Stimulated activated CD8-positive, alpha-beta memory T cell treated with anti-CD3 and anti-CD28 coated beads, Interleukin-7, amount 100 ng/mL, for 48 hours (primary cell): ENCODE measurements at regions not wholly inside any gene's neighbourhood (a gene's known extent, or its start where the extent isn't known, plus 50 kb on each side); places are given as distances from the start of the nearest gene placed in this dataset.
A peak's percentile ranks its signal among the peaks of the same experiment; 100 is the strongest.

ENCODE experiments used
- DNase-seq, 2 donors: peaks; one replicate each; pipeline ENCODE4 v3.0.0-alpha.2; 2020; ENCODE audit warnings: low read depth in 1 of 2; ENCODE audit errors: extremely low read depth in 1 of 2

DNA sequence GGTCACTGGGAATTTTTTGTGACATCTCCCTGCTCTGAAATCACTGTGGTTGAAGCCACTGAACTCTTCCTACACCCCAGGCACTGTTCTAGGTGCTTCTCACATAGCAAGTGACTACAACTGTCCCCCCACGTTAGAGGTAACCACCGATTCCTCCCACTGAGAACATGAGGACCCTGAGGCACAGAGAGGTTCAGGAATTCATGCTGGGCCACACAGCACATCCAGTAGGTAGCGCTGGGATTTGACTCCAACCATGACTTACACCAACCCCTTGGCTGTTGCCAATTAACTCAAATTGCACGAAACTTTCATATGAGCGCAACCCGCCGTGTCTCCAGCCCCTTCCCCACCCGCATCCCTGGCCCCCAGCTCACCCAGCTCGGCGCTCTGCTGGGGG, 105.2 kb downstream of the RFLNA start:
- DNase-seq, result no peak

DNA sequence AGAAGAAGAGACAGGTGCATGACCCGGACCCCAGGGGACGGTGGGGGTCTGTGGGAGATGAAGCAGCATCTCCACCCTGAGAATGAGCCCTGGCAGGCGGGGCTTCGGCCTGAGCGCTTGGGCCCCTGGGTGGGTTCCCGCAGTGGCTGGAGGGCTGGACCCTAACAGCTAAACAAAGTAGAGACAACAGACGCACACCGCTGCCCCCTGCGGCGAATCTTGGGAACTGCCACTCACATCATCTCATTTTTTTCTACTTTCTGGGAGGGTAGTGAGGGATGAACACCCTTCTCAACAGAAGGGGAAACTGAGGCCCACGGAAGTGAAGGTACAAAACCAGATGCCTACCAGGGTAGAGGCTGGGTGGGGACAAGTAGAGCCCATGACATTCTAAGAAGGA, 104.7 kb downstream of the RFLNA start:
- DNase-seq, result no peak

DNA sequence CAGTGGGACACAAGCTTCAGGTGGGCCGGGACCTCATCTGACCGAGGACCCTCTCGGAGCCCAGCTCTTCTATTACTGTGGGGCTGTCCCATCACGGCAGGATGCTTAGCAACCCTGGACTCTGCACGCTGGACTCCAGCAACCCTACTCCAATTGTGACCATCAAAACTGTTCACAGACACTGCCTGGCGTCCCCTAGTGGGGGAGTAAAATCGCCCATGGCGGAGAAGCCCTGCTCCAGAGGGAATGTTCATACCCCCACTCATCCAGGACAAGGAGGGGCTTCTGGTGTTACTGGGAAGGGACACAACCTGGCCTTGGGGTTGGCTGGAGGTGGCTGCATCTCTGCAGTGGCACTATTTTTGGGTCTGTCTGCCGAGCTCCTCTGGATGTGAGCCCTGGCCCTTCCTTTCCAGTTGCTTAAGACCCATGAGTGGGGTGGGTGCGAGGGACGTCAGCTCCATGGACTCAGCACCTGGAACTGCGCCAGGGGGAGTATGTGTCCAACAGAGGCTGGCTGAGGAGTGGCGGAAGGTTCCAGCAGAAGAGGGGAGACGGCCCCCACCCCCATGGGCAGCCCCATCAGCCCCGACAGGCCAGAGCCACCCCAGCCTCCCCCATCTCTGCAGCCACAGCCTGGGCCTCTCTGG, 103.8 kb downstream of the RFLNA start:
- no peak for DNase-seq

DNA sequence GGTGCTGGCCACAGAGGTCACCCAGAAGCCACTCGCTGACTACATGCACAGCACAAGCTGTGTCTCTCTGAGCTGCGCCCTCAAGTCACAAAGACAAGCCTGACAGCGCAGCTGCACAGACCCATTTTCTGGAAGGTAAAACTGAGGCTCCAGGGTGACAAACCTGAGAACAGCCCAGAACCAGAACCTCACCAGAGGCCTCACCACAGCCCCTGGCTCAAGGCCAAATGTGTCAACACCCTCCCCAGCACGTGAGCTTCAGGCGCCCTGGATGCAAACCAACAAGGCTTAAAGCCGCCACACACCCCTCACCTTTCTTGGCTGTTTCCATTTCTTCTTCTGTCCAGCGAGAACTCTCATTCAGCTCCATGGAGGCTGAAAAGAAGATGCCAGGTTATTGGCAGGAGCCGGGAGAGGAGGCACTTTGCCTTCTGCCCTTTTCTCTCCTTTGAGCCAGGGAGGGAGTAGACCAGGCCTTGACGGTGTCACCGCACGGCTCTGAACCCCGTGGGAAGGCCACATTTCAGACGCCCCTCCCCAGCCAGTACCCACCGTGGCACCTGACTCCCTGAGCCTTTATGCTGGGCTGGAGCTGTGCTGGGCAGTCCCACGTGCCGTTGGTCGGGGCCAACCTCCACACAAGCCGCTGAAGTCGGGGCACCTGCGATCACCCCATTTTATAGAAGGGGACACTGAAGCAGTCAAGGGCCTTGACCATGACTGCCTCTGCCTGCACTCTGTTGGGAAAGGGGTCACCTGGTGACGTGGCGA, 103.1 kb downstream of the RFLNA start:
- no peak for DNase-seq

DNA sequence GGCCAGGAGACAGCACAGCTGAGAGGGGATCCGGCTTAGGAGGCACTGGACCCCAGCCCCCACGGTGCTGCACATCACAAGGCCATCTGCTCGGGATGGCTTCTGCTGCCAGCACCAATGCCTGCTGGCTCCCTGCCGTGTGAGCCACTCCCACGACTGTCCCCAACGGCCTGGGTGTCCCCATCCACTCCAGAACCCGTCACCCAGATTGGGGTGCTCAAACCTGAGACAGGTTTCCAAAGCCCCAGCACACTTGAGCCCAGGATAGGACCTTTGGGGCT, 102.4 kb downstream of the RFLNA start:
- no peak for DNase-seq

DNA sequence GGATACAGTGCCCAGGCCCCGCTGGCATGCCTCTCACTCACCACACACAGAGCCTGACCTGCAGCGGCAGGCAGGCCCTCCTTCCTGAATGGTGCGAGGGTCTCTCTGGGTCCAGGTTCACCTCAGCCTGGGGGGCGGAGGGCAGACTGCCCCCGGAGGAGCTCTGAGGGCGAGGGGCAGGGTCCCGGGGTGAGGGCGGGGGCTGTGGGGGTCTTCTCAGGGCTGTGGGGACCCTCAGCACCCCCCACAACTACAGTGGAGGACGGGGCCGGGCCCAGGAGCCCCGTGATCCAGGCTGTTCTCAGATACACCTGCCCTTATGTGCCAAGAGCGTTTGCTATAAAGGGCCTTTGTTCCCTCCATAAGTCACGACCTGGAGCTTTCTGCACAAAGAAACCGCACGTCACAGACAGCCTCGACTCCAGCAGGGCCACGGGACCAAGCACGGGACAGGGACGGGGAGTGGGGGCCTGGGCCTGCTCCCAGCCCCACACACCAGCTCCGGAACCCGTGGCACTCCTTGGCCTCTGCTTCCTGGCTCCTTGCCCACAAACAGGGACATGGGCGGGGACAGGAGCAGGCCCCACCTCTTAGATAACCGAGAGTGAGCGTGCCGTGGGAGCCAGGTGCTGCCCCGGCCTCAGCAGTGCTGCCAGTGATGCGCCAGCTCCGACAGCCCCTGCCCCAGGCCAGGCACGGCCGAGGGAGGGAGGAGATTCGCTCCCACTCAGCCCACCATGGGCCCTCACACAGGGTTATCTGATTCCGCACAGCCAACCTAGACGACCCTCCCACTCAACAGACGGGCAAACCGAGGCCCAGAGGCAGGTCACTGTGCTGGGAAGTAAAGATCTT, 101.9 kb downstream of the RFLNA start:
- no peak for DNase-seq

DNA sequence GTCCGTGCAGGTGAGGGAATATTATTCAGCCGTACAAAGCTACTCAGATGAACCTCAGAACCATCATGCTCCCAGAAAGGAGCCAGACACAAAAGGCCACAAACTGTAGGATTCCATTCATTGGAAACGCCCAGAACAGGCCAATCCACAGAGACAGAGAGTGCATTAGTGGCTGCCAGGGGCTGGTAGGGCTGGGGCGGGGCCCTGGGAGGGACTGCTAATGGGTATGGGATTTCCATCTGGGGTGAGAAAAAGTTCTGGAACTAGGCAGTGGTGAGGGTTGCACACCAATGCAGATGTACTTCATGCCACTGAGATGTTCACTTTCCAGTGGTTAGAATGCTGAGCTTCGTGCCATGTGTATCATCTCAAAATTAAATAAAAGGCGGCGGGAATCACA, 101.1 kb downstream of the RFLNA start:
- DNase-seq, result no peak

DNA sequence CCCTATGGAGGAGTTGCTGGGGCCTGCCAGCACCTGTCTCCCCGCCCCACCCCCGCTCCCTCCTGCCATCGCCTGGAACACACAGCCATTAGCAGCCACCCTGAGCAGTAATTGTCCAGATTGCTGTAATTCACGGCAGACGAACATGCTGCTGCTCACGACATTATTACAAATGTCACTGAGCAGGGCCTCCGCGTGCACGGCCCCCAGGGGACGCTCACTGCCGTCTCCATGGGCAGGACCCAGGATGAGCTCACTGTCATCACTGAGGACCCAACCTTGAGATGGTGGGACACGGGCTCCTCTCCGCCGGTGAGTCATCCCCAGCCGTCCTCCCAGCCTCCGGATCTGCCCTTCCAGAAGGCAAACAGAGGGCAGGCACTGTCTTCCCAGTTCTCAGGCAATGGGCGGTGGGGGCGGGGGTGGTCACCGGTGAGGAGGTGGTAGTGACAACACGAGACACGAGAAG, 100.4 kb downstream of the RFLNA start:
- DNase-seq, result no peak

DNA sequence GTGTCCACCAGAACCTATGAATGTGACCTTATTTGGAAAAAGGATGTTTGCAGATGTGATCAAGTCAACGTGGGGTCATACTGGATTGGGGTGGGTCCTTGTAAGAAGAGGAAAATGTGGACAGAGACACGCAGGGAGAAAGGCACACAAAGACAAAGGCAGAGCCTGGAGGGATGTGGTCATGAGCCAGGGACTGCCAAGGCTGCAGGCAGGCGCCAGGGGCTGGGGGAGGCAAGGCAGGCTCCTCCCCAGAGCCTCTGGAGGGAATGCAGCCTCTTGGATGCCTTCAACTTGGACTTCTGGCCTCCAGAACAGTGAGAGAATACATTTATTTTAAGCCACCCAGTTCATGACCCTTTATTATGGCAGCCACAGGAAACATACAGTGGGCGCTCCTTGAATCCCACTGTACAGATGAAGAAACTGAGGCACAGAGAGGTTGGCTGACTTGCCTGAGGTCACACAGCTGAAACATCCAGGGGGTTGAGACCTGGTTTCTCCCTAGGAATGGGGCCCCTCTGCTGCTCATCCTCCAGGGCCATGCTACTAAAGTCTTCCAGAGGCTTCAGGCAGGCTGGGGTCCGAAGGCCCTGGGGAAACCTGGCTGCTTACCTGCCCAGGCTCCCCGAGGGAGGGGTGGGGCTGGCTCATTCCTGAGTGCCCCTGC, 99.7 kb downstream of the RFLNA start:
- DNase-seq, result no peak

DNA sequence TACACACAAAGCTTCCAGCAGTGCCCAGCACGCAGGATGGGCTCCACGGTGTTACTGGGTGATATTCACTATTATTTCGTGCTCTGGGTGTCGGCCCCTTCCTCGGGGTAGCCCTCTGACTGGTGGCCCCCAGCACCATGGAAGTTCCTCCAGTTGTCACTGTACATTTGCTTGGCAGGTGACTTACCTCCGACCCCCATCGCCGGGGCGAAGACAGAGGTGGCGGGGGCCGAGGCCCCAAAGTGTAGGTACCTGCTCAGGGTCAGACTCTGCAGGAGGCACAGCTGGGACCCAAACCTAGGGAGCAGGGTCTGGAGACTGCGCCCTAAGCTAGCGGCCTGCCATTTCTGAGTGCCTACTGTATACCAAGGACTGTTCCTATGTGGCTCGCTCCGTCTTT, 98.9 kb downstream of the RFLNA start:
- DNase-seq, result no peak

DNA sequence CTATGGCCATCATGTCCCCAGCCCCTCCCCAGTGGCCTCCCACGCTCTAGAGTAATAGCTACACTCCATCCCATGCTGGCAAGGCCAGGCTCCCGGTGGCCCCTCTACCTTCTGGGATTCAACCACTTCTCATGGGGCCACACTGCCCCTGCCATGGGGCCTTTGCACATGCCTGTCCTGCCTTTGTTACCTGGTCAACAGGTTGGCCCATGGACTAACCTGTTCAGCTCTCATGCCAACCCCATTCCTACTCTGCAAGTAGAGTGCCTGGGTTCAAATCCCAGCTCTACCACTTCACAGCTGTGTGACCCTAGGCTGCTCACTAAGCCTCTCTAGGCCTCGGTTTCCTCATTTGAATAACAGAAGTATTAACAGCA, 98.5 kb downstream of the RFLNA start:
- no peak for DNase-seq

DNA sequence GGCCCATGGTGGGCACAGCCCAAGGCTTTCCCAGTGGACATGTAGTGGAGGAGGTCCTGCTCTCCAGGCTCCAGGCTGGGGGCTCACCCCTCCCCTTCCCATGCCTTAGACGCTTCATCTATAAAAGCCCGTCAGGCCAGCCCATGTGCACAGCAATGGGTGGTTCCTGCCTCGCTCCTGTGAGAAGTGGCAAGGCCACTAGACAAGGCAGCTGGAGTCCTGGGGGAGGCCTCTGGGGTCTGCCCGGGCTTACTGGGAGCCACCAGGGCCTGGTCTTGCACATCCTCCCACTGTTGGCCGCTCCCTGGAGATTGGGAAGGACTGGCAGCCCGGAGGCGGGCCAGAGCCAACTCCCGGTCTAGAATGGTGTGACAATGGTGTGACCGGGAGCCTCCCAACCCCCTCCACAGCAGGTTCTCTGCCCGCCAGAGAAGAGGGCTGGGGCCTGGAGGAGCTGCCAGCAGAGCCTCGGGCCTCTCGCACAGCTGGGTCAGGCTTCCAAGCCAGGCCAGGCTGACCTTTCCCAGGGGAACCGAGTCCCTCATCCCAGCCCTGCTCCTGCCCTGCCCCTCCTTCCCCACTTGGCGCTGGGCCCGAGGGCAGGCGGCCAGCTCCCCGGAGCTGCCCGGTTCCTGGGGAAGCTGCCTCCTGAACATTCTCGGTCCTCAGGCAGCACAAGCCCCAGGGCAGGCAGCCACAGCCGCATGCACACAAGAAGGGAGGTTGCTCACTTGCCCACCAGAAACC, 97.9 kb downstream of the RFLNA start:
- no peak for DNase-seq

DNA sequence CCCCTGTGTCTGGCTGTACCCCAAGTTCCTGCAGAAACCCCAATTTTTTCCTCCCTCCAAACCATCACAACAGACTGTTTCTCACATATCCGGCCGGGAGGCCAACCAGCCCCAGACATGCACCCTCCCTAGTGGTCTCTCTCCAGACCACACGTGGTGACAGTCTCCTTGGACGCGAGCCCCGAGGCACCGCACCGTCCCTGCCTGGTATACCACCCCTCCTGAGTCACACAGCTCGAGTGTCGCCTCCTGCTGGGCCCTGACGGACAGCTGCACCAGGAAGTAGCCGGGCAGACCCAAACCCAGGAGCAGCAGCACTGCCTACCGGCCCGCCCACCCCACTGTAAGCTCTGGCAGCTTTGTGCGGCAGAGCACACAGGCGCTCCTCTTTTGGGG, 97.4 kb downstream of the RFLNA start:
- DNase-seq, result peak in 1 of 2 donors; percentile 7

DNA sequence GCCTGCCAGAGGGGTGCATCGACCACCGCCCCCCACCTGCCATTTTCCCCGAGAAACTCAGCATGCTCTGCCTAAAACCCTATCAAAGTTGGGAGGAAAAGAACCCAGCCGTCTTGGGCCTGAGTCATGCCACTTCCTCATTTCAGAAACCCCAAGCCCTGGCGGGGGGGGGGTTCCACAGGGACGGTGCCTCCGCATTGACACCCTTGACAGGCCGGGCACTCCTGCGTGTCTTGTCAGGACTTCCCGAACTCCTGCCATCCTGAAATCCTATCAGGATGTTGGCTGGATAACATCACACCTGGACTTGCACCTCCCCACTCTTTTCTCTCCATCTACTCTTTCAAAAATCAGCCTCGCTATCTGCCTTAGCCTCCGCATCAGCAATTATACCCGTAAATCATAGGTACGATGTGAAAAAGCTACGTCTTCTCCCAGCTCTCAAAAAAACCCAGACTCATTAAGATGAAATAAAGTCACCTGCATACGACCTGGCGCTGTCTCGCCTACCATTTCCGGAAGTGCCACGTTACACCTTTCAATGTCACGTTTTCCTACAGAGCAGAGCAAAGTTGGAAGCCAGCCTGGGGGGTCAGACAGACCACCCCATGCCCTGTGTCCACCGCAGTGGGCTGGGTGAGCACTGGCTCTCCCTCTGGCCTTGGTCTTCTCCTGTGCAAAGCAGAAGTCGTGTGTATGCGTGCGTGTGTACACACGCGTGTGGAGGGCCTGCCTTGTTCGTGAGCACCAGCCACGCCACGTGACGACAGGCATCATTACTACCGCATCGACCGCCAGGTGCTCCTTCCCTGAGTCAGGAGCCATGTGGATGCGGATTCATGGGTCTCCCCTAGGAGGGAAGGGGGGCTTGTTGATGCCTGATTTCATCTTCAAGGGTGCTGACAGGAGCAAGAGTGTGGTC, 96.7 kb downstream of the RFLNA start:
- DNase-seq, result peak in 1 of 2 donors; percentile 29

DNA sequence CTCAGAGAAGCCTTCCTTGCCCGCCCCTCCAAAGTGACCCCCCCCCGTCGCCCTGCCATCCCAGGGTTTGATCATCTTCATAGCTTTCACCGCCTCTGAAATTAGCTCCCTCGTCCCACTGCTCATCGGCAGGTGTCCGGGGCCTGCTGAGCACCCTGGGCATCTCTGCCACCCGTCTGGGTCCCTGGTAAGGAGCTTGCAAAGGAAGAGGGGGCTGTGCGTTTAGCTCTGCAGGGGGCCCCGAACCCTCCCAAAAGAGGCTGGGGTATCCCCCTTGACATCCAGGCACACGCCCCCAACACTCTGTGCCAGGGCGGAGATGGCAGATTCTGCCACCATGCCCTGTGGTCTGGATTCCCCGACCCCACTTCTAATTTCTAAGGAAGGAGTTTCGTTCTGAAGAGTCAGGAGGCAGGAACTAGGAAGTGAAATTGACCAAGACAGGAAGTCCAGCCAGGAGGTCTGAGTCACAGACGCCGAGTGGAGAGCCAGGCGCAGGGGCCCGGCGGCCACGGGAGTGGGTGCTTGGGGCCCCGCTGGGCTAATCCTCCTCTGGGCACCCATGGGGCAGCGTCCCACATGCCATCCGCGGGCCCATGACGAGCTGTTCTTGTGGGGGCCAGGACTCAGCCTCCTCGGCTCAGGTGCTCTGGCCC, 95.7 kb downstream of the RFLNA start:
- no peak for DNase-seq

DNA sequence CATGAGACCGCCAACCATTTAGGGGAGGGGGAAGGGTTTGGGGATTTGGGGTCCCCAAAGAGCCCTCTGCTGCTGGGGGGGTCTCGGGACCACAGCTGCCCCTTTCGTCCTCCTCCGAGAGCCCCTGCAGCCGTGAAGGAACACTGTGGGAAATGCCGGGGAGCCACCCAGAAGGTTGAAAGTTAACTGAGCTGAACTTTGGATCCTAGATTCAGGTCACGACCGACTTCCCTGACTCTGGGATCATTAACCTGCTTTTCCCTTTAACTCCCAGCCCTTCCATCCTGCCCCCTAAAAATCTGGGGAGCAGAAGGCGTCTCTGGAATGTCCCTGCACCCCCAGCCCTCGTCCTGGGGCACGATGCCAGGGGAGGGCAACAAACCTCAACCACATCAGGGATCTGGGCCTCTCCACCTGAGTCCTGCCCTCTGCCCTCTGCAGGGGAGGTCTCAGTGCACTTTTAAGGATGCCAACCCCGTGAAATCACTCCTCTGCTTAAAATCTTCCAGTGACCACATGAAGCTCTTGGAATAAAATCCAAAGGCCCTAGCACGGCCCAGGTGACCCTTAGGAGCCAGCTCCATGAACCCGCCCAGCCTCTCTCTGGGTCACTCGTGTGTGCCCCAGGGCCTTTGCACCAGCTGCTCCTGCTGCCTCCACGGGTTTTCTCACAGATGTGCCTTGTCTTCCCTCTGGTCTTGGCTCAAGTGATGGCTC, 95.0 kb downstream of the RFLNA start:
- DNase-seq, result no peak

DNA sequence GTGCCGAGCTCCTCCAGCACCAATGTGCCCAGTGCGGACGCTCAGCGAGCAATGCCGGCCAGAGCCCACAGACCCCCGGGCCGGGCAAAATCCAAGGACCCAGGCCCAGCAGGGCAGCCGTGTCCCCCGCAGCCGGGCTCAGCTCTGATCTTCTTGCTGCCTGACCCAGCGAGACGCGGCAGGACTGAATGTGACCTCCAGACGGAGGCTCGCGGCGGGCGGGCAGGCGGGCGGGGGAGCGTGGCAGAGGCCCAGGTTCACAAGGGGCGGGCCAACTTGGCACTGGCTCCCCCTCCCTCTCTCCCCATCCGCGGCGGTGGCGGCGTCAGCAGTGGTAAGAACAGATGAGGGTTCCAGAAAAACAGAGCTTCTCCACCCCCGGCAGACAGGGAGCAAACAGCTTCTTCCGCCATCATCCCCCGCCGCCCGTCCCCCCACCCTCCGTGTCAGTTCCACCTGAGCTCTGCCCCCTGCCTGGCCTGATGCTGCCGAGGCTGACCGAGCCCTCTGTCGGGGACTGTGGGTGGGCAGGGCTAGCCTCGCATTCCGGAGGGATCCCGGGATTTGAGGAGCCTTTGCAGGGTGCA, 94.3 kb downstream of the RFLNA start:
- DNase-seq, result peak; percentile 34 to 39

DNA sequence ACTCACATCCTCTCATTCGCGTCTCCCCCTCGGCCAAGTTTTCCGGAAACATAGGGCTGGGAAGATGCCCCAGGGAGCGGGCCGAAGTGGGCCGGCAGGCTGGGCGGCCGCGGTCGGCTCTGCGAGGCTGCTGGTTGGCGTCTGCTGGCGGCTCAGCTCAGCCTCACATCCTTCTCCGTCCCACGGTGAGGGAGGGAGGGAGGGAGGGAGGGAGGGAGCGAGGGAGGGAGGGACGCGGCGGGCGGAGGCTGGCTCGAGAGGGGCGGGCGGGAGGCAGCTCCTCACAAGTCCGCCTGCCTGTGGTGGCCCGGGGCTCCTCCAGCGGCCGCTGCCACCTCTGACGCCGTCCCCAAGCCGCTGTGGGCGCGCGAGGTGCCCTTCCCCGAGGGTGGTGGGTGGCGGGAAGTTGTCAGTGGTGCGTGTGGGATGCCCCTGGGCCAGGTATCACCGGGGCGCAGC, 93.8 kb downstream of the RFLNA start:
- peak; percentile 24 to 41 for DNase-seq
